ENCODE measurements at regions not wholly inside any gene's neighbourhood (a gene's known extent, or its start where the extent isn't known, plus 50 kb on each side); places are given as distances from the start of the nearest gene placed in this dataset.
"Not testable (repeated sequence)": the region's sequence is repeated elsewhere in the genome, so short reads cannot be mapped to it uniquely, and the experiment has no call there.

DNA sequence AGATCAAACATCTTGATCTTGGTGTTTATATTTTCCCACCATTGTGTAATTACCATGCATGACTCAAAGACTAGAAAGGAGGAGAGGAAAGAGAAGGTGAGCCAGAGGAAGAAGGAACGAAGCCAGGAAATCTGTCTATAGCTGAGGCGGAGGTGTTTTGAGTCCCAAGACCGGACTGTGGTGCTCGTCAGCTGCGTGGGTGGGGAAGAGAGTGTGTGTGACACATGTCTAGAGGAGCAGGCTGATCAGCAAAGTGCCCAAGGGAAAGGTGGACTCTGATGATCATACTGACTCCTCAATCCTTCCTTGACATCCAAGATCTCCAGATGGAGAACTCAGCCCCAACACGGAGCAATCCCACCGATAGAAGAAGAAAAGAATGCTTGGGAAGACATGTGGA, 189.5 kb upstream of the MINDY3 start:
- Mint-ChIP-seq H3K4me1 (ENCODE audit: insufficient read depth, unreplicated experiment) (peaks cover 7% of the 10 kb centered on the region), H3K27ac (ENCODE audit: low read depth, unreplicated experiment) (no peak overlapping the region), H3K9me3 (ENCODE audit: unreplicated experiment) (no peaks in the 10 kb centered on the region), H3K4me3 (ENCODE audit: unreplicated experiment) (no peak overlapping the region), H3K36me3 (ENCODE audit: insufficient read depth, unreplicated experiment) (no peaks in the 10 kb centered on the region), H3K27me3 (ENCODE audit: insufficient read depth, unreplicated experiment) (peaks cover 44% of the 10 kb centered on the region)
- no TSS peak for BruUV-seq (replicated peaks)
- peak; percentile 42 for DNase-seq (ENCODE audit: unreplicated experiment)
- intact Hi-C loops (cut with micrococcal nuclease), result loop anchor here (5.0 kb wide), 1 partner anchor 498 kb away; no protein-coding TSS in a partner anchor
- ChIA-PET POLR2A (no interaction called here), CTCF (interaction anchor here (0.6 to 0.7 kb wide), 2 partner anchors 60 to 671 kb away, joined by 4 read pairs; no protein-coding TSS in a partner anchor)
- TF ChIP-seq, protein P1, sequence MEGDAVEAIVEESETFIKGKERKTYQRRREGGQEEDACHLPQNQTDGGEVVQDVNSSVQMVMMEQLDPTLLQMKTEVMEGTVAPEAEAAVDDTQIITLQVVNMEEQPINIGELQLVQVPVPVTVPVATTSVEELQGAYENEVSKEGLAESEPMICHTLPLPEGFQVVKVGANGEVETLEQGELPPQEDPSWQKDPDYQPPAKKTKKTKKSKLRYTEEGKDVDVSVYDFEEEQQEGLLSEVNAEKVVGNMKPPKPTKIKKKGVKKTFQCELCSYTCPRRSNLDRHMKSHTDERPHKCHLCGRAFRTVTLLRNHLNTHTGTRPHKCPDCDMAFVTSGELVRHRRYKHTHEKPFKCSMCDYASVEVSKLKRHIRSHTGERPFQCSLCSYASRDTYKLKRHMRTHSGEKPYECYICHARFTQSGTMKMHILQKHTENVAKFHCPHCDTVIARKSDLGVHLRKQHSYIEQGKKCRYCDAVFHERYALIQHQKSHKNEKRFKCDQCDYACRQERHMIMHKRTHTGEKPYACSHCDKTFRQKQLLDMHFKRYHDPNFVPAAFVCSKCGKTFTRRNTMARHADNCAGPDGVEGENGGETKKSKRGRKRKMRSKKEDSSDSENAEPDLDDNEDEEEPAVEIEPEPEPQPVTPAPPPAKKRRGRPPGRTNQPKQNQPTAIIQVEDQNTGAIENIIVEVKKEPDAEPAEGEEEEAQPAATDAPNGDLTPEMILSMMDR (IDR thresholded peaks at IDR 0.05; ENCODE audit: unreplicated experiment), result no peak

DNA sequence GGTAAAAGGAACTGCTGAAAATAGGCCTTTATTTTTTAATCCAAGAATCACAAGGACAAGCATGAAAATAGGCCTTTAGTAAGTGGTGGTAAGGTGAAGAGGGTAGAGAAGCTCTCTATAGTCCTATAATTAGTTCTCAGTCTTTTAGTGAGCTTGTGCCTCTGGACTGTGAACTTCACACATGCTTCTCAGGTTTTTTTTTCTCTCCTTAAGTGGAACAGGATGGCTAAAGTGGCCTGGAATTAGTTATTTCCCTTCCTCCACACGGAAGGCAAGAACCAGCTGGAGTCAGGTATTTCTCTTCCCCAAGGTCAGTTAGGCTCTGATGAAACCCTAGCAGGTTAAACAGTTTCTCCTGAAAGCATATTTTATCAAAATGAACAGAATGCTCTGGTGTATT, 203.0 kb upstream of the MINDY3 start:
- no peaks in the 10 kb centered on the region for H3K36me3 Mint-ChIP-seq (ENCODE audit: insufficient read depth, unreplicated experiment)

DNA sequence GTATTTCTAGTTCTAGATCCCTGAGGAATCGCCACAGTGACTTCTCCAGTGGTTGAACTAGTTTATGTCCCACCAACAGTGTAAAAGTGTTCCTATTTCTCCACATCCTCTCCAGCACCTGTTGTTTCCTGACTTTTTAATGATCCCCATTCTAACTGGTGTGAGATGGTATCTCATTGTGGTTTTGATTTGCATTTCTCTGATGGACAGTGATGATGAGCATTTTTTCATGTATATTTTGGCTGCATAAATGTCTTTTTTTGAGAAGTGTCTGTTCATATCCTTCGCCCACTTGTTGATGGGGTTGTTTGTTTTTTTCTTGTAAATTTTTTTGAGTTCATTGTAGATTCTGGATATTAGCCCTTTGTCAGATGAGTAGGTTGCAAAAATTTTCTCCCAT, 223.2 kb upstream of the MINDY3 start:
- H3K27ac Mint-ChIP-seq (ENCODE audit: low read depth, unreplicated experiment); H3K27me3 Mint-ChIP-seq (ENCODE audit: insufficient read depth, unreplicated experiment); H3K9me3 Mint-ChIP-seq (ENCODE audit: unreplicated experiment); DNase-seq (ENCODE audit: unreplicated experiment); H3K4me3 Mint-ChIP-seq (ENCODE audit: unreplicated experiment); BruUV-seq (replicated peaks); H3K4me1 Mint-ChIP-seq (ENCODE audit: insufficient read depth, unreplicated experiment); POLR2A ChIA-PET; intact Hi-C loops (cut with micrococcal nuclease); H3K36me3 Mint-ChIP-seq (ENCODE audit: insufficient read depth, unreplicated experiment): not testable (repeated sequence)
- CTCF ChIA-PET, result interaction anchor here (0.6 to 0.7 kb wide), 2 partner anchors 279 to 697 kb away, joined by 3 read pairs; no protein-coding TSS in a partner anchor

More for the DNA sequence above, 203.0 kb upstream of the MINDY3 start:
- intact Hi-C loops (cut with micrococcal nuclease), result no loop called here
- TF ChIP-seq, protein P1 (IDR thresholded peaks at IDR 0.05; ENCODE audit: unreplicated experiment), result no peak
- POLR2A ChIA-PET, result no interaction called here
- Mint-ChIP-seq H3K27me3 (ENCODE audit: insufficient read depth, unreplicated experiment) (peaks cover 62% of the 10 kb centered on the region), H3K4me1 (ENCODE audit: insufficient read depth, unreplicated experiment) (no peaks in the 10 kb centered on the region), H3K27ac (ENCODE audit: low read depth, unreplicated experiment) (no peak overlapping the region), H3K9me3 (ENCODE audit: unreplicated experiment) (no peaks in the 10 kb centered on the region), H3K4me3 (ENCODE audit: unreplicated experiment) (no peak overlapping the region)
- BruUV-seq (replicated peaks), result no TSS peak
- CTCF ChIA-PET, result interaction anchor here (0.7 kb wide), 1 partner anchor 277 kb away, joined by 3 read pairs; no protein-coding TSS in a partner anchor
- DNase-seq (ENCODE audit: unreplicated experiment), result no peak

DNA sequence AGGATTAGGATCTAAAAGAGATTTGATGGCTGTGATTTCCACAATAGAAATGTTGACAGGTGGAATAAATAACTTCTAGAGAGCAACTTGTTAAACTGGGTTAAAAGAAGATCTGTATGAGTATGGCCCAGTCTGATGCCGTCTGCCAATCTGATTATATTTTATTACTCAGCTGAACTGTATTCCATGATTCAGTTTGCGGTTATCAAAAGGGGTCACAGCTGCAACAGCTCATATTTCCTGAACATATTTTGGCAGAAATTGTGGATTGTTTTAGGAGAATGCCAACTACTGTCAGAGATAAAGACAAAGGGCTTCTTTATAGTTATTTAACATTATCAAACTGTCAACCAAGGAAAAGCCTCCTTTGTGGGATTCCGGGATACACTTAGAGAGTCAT, 244.8 kb upstream of the MINDY3 start:
- Mint-ChIP-seq H3K27me3 (ENCODE audit: insufficient read depth, unreplicated experiment) (peaks cover 17% of the 10 kb centered on the region), H3K4me3 (ENCODE audit: unreplicated experiment) (no peak overlapping the region), H3K27ac (ENCODE audit: low read depth, unreplicated experiment) (no peak overlapping the region), H3K4me1 (ENCODE audit: insufficient read depth, unreplicated experiment) (no peaks in the 10 kb centered on the region), H3K9me3 (ENCODE audit: unreplicated experiment) (peaks cover 7% of the 10 kb centered on the region), H3K36me3 (ENCODE audit: insufficient read depth, unreplicated experiment) (no peaks in the 10 kb centered on the region)
- peak; percentile 1 for DNase-seq (ENCODE audit: unreplicated experiment)
- intact Hi-C loops (cut with micrococcal nuclease), result no loop called here
- no TSS peak for BruUV-seq (replicated peaks)
- ChIA-PET CTCF (interaction anchor here (0.7 kb wide), 1 partner anchor 758 kb away, joined by 3 read pairs; no protein-coding TSS in a partner anchor), POLR2A (no interaction called here)
- TF ChIP-seq, protein P1 (IDR thresholded peaks at IDR 0.05; ENCODE audit: unreplicated experiment), result no peak

Measured in MCF 10A (cell line).